IMR-90 (cell line): ENCODE measurements at regions not wholly inside any gene's neighbourhood (a gene's known extent, or its start where the extent isn't known, plus 50 kb on each side); places are given as distances from the start of the nearest gene placed in this dataset.

ENCODE experiments used
- ATAC-seq: fragments of 200-7000 bp; cut with Tn5 transposase; 2 replicates; pipeline ENCODE4 v1.9.1; 2020; ENCODE audit warnings: low read depth, mild to moderate bottlenecking, moderate library complexity
- BruUV-seq: library from RNA; stranded (reverse); fragments of 400-500 nt; replicated peaks from 2 replicates; lab custom pipeline; 2021; lab: Mats Ljungman, UMichigan
- CTCF ChIA-PET: fragments of 300-600 bp; formaldehyde crosslinking; extraction: SDS; loops from one replicate; lab custom pipeline; 2021; ENCODE audit warnings: antibody characterized with exemption; lab: Yijun Ruan, JAX
- POLR2A ChIA-PET: fragments of 300-600 bp; sonication (Branson Sonifier 250); formaldehyde crosslinking; loops from one replicate; lab custom pipeline; 2022; ENCODE audit warnings: antibody characterized with exemption; ENCODE audit not compliant: unreplicated experiment; lab: Charles Lee
- DNase-seq: peaks from one replicate; pipeline ENCODE4 v3.0.0; 2013
- H2AFZ ChIP-seq: replicated peaks from 2 replicates; pipeline ENCODE3; 2013; ENCODE audit warnings: low read length, mild to moderate bottlenecking; ENCODE audit not compliant: poor library complexity
- H2AK5ac ChIP-seq: 2 replicates; pipeline ENCODE4 v1.6.1; 2013; ENCODE audit warnings: low read depth, low read length, inconsistent platforms
- H2AK9ac ChIP-seq: replicated peaks from 2 replicates; pipeline ENCODE3; 2013; ENCODE audit warnings: mild to moderate bottlenecking, low read depth, low read length, moderate library complexity; ENCODE audit not compliant: poor library complexity
- H2BK120ac ChIP-seq: 2 replicates; pipeline ENCODE4 v1.6.1; 2013; ENCODE audit warnings: low read depth, low read length, inconsistent platforms
- H2BK15ac ChIP-seq: 3 replicates; pipeline ENCODE4 v1.6.1; 2013; ENCODE audit warnings: low read depth, low read length, inconsistent platforms
- H2BK20ac ChIP-seq: 2 replicates; pipeline ENCODE4 v1.6.1; 2013; ENCODE audit warnings: low read depth, mild to moderate bottlenecking, inconsistent platforms, low read length, moderate library complexity
- H2BK5ac ChIP-seq: 2 replicates; pipeline ENCODE4 v1.6.1; 2013; ENCODE audit warnings: mild to moderate bottlenecking, low read depth, low read length, inconsistent platforms; ENCODE audit not compliant: poor library complexity, severe bottlenecking
- H3K14ac ChIP-seq: replicated peaks from 2 replicates; pipeline ENCODE4 v1.6.1; 2013; ENCODE audit warnings: low read depth, low read length, inconsistent platforms
- H3K18ac ChIP-seq: 2 replicates; pipeline ENCODE4 v1.6.1; 2013; ENCODE audit warnings: low read depth, low read length, control low read depth
- H3K23ac ChIP-seq: 2 replicates; pipeline ENCODE4 v1.6.1; 2013; ENCODE audit warnings: low read depth, low read length, inconsistent platforms
- H3K27ac ChIP-seq: 2 replicates; pipeline ENCODE4 v1.5.1; 2013; ENCODE audit warnings: mild to moderate bottlenecking, control low read depth, low read length; ENCODE audit not compliant: insufficient read depth
- H3K27me3 ChIP-seq: 2 replicates; pipeline ENCODE4 v1.6.1; 2013; ENCODE audit warnings: low read length; ENCODE audit not compliant: control insufficient read depth, insufficient read depth
- H3K36me3 ChIP-seq: 2 replicates; pipeline ENCODE4 v1.6.1; 2013; ENCODE audit warnings: low read length, mixed read lengths; ENCODE audit not compliant: control insufficient read depth, insufficient read depth
- H3K4ac ChIP-seq: 2 replicates; pipeline ENCODE4 v1.6.1; 2013; ENCODE audit warnings: low read depth, low read length, inconsistent platforms
- H3K4me1 ChIP-seq: 2 replicates; pipeline ENCODE4 v1.6.1; 2013; ENCODE audit warnings: low read length, mixed read lengths; ENCODE audit not compliant: control insufficient read depth, insufficient read depth
- H3K4me2 ChIP-seq: 2 replicates; pipeline ENCODE4 v1.6.1; 2013; ENCODE audit warnings: low read depth, mild to moderate bottlenecking, control low read depth, low read length, moderate library complexity
- H3K4me3 ChIP-seq: 2 replicates; pipeline ENCODE4 v1.5.1; 2013; ENCODE audit warnings: low read depth, mild to moderate bottlenecking, control low read depth, low read length, moderate library complexity; ENCODE audit not compliant: insufficient read depth
- H3K56ac ChIP-seq: 2 replicates; pipeline ENCODE4 v1.6.1; 2013; ENCODE audit warnings: low read length, inconsistent platforms; ENCODE audit not compliant: insufficient read depth; ENCODE audit errors: extremely low read depth
- H3K79me1 ChIP-seq, 2 experiments: 2 replicates each; pipeline ENCODE4 v1.6.1; 2013; ENCODE audit warnings: low read length in 2 of 2, inconsistent platforms in 1 of 2, low read depth in 1 of 2
- H3K9ac ChIP-seq: 2 replicates; pipeline ENCODE4 v1.6.1; 2013; ENCODE audit warnings: low read depth, low read length, control low read depth
- H3K9me1 ChIP-seq: 2 replicates; pipeline ENCODE4 v1.6.1; 2013; ENCODE audit warnings: low read length, inconsistent platforms; ENCODE audit not compliant: insufficient read depth
- H3K9me3 ChIP-seq: 2 replicates; pipeline ENCODE4 v1.6.1; 2013; ENCODE audit warnings: low read length; ENCODE audit not compliant: control insufficient read depth, insufficient read depth
- H4K20me1 ChIP-seq: 2 replicates; pipeline ENCODE4 v1.6.1; 2013; ENCODE audit warnings: low read length, inconsistent platforms; ENCODE audit not compliant: insufficient read depth
- H4K5ac ChIP-seq: 2 replicates; pipeline ENCODE4 v1.6.1; 2013; ENCODE audit warnings: mild to moderate bottlenecking, low read depth, low read length, control low read depth
- H4K8ac ChIP-seq, 2 experiments: 2 replicates each; pipeline ENCODE4 v1.6.1; 2013; ENCODE audit warnings: low read depth in 2 of 2, low read length in 2 of 2, control low read depth in 1 of 2, inconsistent platforms in 1 of 2
- H4K91ac ChIP-seq: 2 replicates; pipeline ENCODE4 v1.6.1; 2013; ENCODE audit warnings: low read depth, low read length, inconsistent platforms; ENCODE audit not compliant: insufficient read depth
- BHLHE40 ChIP-seq: fragments of 150-350 bp; IDR thresholded peaks from 2 replicates; pipeline ENCODE4 v1.6.1; 2016; ENCODE audit warnings: mild to moderate bottlenecking, low read depth, low read length
- CEBPB ChIP-seq: IDR thresholded peaks from 2 replicates; pipeline ENCODE4 v1.6.1; 2012; ENCODE audit warnings: low read depth, low read length, improper control_type of control experiment
- FOS ChIP-seq: fragments of 150-350 bp; IDR thresholded peaks from 2 replicates; pipeline ENCODE4 v1.6.1; 2016; ENCODE audit warnings: low read depth, low read length
- NFE2L2 ChIP-seq: fragments of 150-350 bp; IDR thresholded peaks from 2 replicates; pipeline ENCODE4 v1.6.1; 2016; ENCODE audit warnings: low read depth, mild to moderate bottlenecking, low read length
- POLR2A ChIP-seq: IDR thresholded peaks from 2 replicates; pipeline ENCODE4 v1.6.1; 2012; ENCODE audit warnings: mild to moderate bottlenecking, low read depth, low read length
- RAD21 ChIP-seq: IDR thresholded peaks from 2 replicates; pipeline ENCODE4 v1.6.1; 2012; ENCODE audit warnings: low read length, improper control_type of control experiment
- RCOR1 ChIP-seq: IDR thresholded peaks from 2 replicates; pipeline ENCODE4 v1.6.1; 2012; ENCODE audit warnings: mild to moderate bottlenecking, low read length, improper control_type of control experiment; ENCODE audit not compliant: insufficient replicate concordance
- RFX5 ChIP-seq: IDR thresholded peaks from 2 replicates; pipeline ENCODE4 v1.8.0; 2012; ENCODE audit warnings: low read depth, mild to moderate bottlenecking, low read length, moderate library complexity
- SMC3 ChIP-seq: fragments of 150-350 bp; IDR thresholded peaks from 2 replicates; pipeline ENCODE4 v1.6.1; 2016; ENCODE audit warnings: low read depth, mild to moderate bottlenecking, antibody characterized with exemption, low read length, moderate library complexity
- WGBS, 2 experiments: methylation state at CpG; one replicate each; pipeline versions ENCODE4 v1.1.5 to v1.1.7; 2013; ENCODE audit warnings: missing lambda C conversion rate in 2 of 2; ENCODE audit not compliant: insufficient read length in 1 of 2; ENCODE audit errors: extremely low coverage in 2 of 2; 5-methylcytosine and 5-hydroxymethylcytosine counted together
- dilution Hi-C: fragments of 300-500 bp; cut with HindIII; formaldehyde crosslinking; loops from one replicate; pipeline ENCODE4 v1.14.3; 2018; ENCODE audit warnings: low sequenced_read_pairs; ENCODE audit not compliant: unreplicated experiment
- in situ Hi-C: fragments of 300-500 bp; cut with MboI; formaldehyde crosslinking; loops from 3 replicates; pipeline ENCODE4 v1.14.3; 2019; ENCODE audit warnings: low sequenced_read_pairs, inconsistent platforms, mixed read lengths
- intact Hi-C: fragments of 100-400 bp; cut with micrococcal nuclease; formaldehyde crosslinking; loops from 2 replicates; pipeline ENCODE4 v1.10.0; 2022

- no peak overlapping the region for H2AK9ac ChIP-seq
- TF ChIP-seq NFE2L2 (no peak), SMC3 (no peak), BHLHE40 (no peak), RCOR1 (no peak), POLR2A (no peak), RFX5 (no peak), CEBPB (no peak), RAD21 (no peak), FOS (no peak)
- no peak overlapping the region for H2BK20ac ChIP-seq
- no peaks in the 10 kb centered on the region for H4K20me1 ChIP-seq
- no peaks in the 10 kb centered on the region for H3K79me1 ChIP-seq
- H2BK5ac ChIP-seq, result no peak overlapping the region
- no peak overlapping the region for H3K18ac ChIP-seq
- in situ Hi-C loops (no loop called here), intact Hi-C loops (no loop called here), dilution Hi-C loops (no loop called here)
- H3K27me3 ChIP-seq, result no peaks in the 10 kb centered on the region
- H3K56ac ChIP-seq, result no peak overlapping the region
- no peak overlapping the region for H3K9ac ChIP-seq
- H3K4me1 ChIP-seq, result no peaks in the 10 kb centered on the region
- no peak overlapping the region for H3K23ac ChIP-seq
- H2BK120ac ChIP-seq, result no peak overlapping the region
- H2BK15ac ChIP-seq, result no peak overlapping the region
- CTCF ChIA-PET, result no interaction called here
- no CpG with 5 or more reads among the region's 1 CpG for WGBS, 2 experiments
- H2AFZ ChIP-seq, result no peak overlapping the region
- ATAC-seq (no peak), DNase-seq (no peak)
- no peak overlapping the region for H3K27ac ChIP-seq
- BruUV-seq, result no TSS peak
- no peak overlapping the region for H4K8ac ChIP-seq
- H3K4me2 ChIP-seq, result no peak overlapping the region
- POLR2A ChIA-PET, result no interaction called here
- H3K9me1 ChIP-seq, result no peaks in the 10 kb centered on the region
- H2AK5ac ChIP-seq, result no peak overlapping the region
- H3K14ac ChIP-seq, result no peak overlapping the region
- H3K9me3 ChIP-seq, result no peaks in the 10 kb centered on the region
- H3K36me3 ChIP-seq, result no peaks in the 10 kb centered on the region
- no peak overlapping the region for H3K4ac ChIP-seq
- no peak overlapping the region for H4K5ac ChIP-seq
- H3K4me3 ChIP-seq, result no peak overlapping the region
- H4K91ac ChIP-seq, result no peak overlapping the region
Observed at GRCh38 chr18:41526054-41526453, 429.0 kb upstream of the PIK3C3 start.
